H1 (cell line): ENCODE measurements at regions not wholly inside any gene's neighbourhood (a gene's known extent, or its start where the extent isn't known, plus 50 kb on each side); places are given as distances from the start of the nearest gene placed in this dataset.

Experiments used
- ATF3 ChIP-seq: IDR thresholded peaks from 2 replicates; pipeline ENCODE4 v1.6.1; 2011; ENCODE audit warnings: low read depth, mild to moderate bottlenecking, low read length; ENCODE audit not compliant: insufficient read depth
- CBX5 ChIP-seq: fragments of 300-800, 300-1000 bp; sonication (generic); IDR thresholded peaks from 2 replicates; pipeline ENCODE4 v1.7.1; 2016; ENCODE audit warnings: antibody characterized with exemption, low read length, low read depth
- CBX8 ChIP-seq: fragments of 300-800, 300-1000 bp; sonication (generic); IDR thresholded peaks from 2 replicates; pipeline ENCODE4 v1.7.1; 2016; ENCODE audit warnings: low read depth, low read length, borderline replicate concordance
- CEBPB ChIP-seq: IDR thresholded peaks from 2 replicates; pipeline ENCODE4 v1.6.1; 2012; ENCODE audit warnings: low read depth, low read length
- CTBP2 ChIP-seq: IDR thresholded peaks from 2 replicates; pipeline ENCODE4 v1.7.0; 2011; ENCODE audit warnings: borderline replicate concordance, mild to moderate bottlenecking, moderate library complexity, mixed read lengths, low read length; ENCODE audit not compliant: insufficient read depth, insufficient read length
- EGR1 ChIP-seq: IDR thresholded peaks from 2 replicates; pipeline ENCODE4 v1.6.1; 2011; ENCODE audit warnings: low read depth, low read length, borderline replicate concordance
- EP300 ChIP-seq, 2 experiments: IDR thresholded peaks; 1 replicate in 1 of 2; 2 replicates in 1 of 2; pipeline ENCODE4 v1.6.1; 2011 to 2012; ENCODE audit warnings: low read depth in 2 of 2, low read length in 2 of 2, mild to moderate bottlenecking in 2 of 2, borderline replicate concordance in 1 of 2, inconsistent platforms in 1 of 2, moderate library complexity in 1 of 2
- GABPA ChIP-seq: IDR thresholded peaks from 2 replicates; pipeline ENCODE4 v1.6.1; 2011; ENCODE audit warnings: mild to moderate bottlenecking, low read length, moderate library complexity, borderline replicate concordance; ENCODE audit not compliant: insufficient read depth
- HDAC6 ChIP-seq: IDR thresholded peaks from one replicate; pipeline ENCODE4 v1.7.1; 2012; ENCODE audit warnings: low read depth, mild to moderate bottlenecking, inconsistent platforms, low read length, moderate library complexity
- JUN ChIP-seq: IDR thresholded peaks from 2 replicates; pipeline ENCODE4 v1.6.1; 2011; ENCODE audit warnings: low read depth, mild to moderate bottlenecking, improper control_type of control experiment, low read length
- MAFK ChIP-seq: IDR thresholded peaks from 2 replicates; pipeline ENCODE4 v1.6.1; 2012; ENCODE audit warnings: low read depth, mild to moderate bottlenecking, improper control_type of control experiment, low read length
- MAX ChIP-seq: IDR thresholded peaks from 2 replicates; pipeline ENCODE4 v1.6.1; 2012; ENCODE audit warnings: inconsistent platforms
- PHF8 ChIP-seq: fragments of 200-600 bp; sonication (generic); conservative IDR thresholded peaks from 2 replicates; pipeline ENCODE4 v1.7.1; 2012; ENCODE audit warnings: low read depth, mild to moderate bottlenecking, inconsistent platforms, low read length, moderate library complexity
- POLR2A ChIP-seq, 2 experiments: IDR thresholded peaks; 1 replicate in 1 of 2; 2 replicates in 1 of 2; pipeline ENCODE4 v1.6.1; 2011; ENCODE audit warnings: low read depth in 2 of 2, low read length in 2 of 2, mild to moderate bottlenecking in 2 of 2; ENCODE audit errors: control extremely low read depth in 1 of 2
- RAD21 ChIP-seq, 2 experiments: IDR thresholded peaks in 1 of 2; conservative IDR thresholded peaks in 1 of 2; 2 replicates each; pipeline ENCODE4 v1.6.1; 2011; ENCODE audit warnings: low read depth in 2 of 2, low read length in 2 of 2, improper control_type of control experiment in 1 of 2, inconsistent platforms in 1 of 2, mild to moderate bottlenecking in 1 of 2, moderate library complexity in 1 of 2
- RFX5 ChIP-seq: IDR thresholded peaks from 2 replicates; pipeline ENCODE4 v1.6.1; 2011; ENCODE audit warnings: low read depth, low read length, improper control_type of control experiment, borderline replicate concordance
- SAP30 ChIP-seq: fragments of 300-600 bp; sonication (generic); IDR thresholded peaks from 2 replicates; pipeline ENCODE4 v1.7.1; 2012; ENCODE audit warnings: low read length, moderate library complexity, mild to moderate bottlenecking, inconsistent platforms; ENCODE audit not compliant: insufficient read depth, insufficient replicate concordance
- SIN3A ChIP-seq, 2 experiments: IDR thresholded peaks in 1 of 2; conservative IDR thresholded peaks in 1 of 2; 2 replicates each; pipeline ENCODE4 v1.6.1; 2011 to 2012; ENCODE audit warnings: low read length in 2 of 2, improper control_type of control experiment in 1 of 2, low read depth in 1 of 2, mild to moderate bottlenecking in 1 of 2
- SIX5 ChIP-seq: IDR thresholded peaks from 2 replicates; pipeline ENCODE4 v1.6.1; 2011; ENCODE audit warnings: mild to moderate bottlenecking, low read depth, low read length
- SP4 ChIP-seq: IDR thresholded peaks from 2 replicates; pipeline ENCODE4 v1.6.1; 2012; ENCODE audit warnings: low read length, inconsistent platforms
- TEAD4 ChIP-seq: IDR thresholded peaks from 2 replicates; pipeline ENCODE4 v1.6.1; 2012; ENCODE audit warnings: low read depth, low read length, inconsistent platforms, mixed read lengths
- USF2 ChIP-seq: IDR thresholded peaks from 2 replicates; pipeline ENCODE4 v1.6.1; 2011; ENCODE audit warnings: low read length, improper control_type of control experiment

GRCh38 chr9:104993291-104993963, 65.5 kb upstream of the ABCA1 start (continued):
- TF ChIP-seq SAP30, result peak; percentile 85
- TF ChIP-seq PHF8, result no peak
- no peak for TF ChIP-seq ATF3
- TF ChIP-seq MAX, result peak; percentile 97
- peak in 1 of 2 experiments; percentile 82; a peak in 1 of 3 replicates for TF ChIP-seq POLR2A (IDR thresholded peaks at IDR 0.05; ENCODE audit: control extremely low read depth in 1 of 2, low read depth in 2 of 2, low read length in 2 of 2)
- TF ChIP-seq RFX5, result no peak
- TF ChIP-seq SP4, result no peak
- TF ChIP-seq SIX5, result no peak
- TF ChIP-seq JUN, result peak; percentile 97
- TF ChIP-seq MAFK, result peak; percentile 81
- TF ChIP-seq EGR1, result no peak
- TF ChIP-seq HDAC6, result no peak
- TF ChIP-seq GABPA, result no peak
- no peak; a peak in 3 of 4 replicates for TF ChIP-seq RAD21 (IDR thresholded peaks at IDR 0.05 in 1 of 2, conservative IDR thresholded peaks at IDR 0.05 in 1 of 2; ENCODE audit: low read depth in 2 of 2, low read length in 2 of 2)
- 0 out of 2 replicates have a peak, but pooled peaks have one; percentile 15 for TF ChIP-seq CEBPB
- TF ChIP-seq SIN3A (conservative IDR thresholded peaks at IDR 0.05 in 1 of 2, IDR thresholded peaks at IDR 0.05 in 1 of 2; ENCODE audit: low read depth in 1 of 2, low read length in 2 of 2), result peak; percentile 94 to 97; a peak in 3 of 4 replicates
- TF ChIP-seq TEAD4, result peak; percentile 84
- TF ChIP-seq EP300 (IDR thresholded peaks at IDR 0.05; ENCODE audit: borderline replicate concordance in 1 of 2, low read depth in 2 of 2, low read length in 2 of 2), result peak in 1 of 2 experiments; percentile 83; a peak in 1 of 3 replicates
- no peak for TF ChIP-seq CBX5
- peak; percentile 88 for TF ChIP-seq CTBP2
- TF ChIP-seq CBX8, result no peak
- peak; percentile 78 for TF ChIP-seq USF2
